Activated T-helper 1 cell treated with anti-CD3 and anti-CD28 coated beads, Interleukin-12 subunit alpha, Interleukin-12 subunit beta, Interleukin-2, Interleukin-4 antibody, amounts not matched to agents 30 ng/mL and 10 ng/mL and 1 ng/mL, durations not matched to agents 14 hours and 24 hours and 36 hours (primary cell): ENCODE measurements at regions not wholly inside any gene's neighbourhood (a gene's known extent, or its start where the extent isn't known, plus 50 kb on each side); places are given as distances from the start of the nearest gene placed in this dataset.
"Not testable (repeated sequence)": the region's sequence is repeated elsewhere in the genome, so short reads cannot be mapped to it uniquely, and the experiment has no call there.

ENCODE experiments used
- DNase-seq: peaks from one replicate; pipeline ENCODE4 v3.0.0; 2021; ENCODE audit warnings: low spot score
- H3K27ac Mint-ChIP-seq: one replicate; pipeline ENCODE4 v1.8.0; 2021; ENCODE audit warnings: mild to moderate bottlenecking, mixed read lengths
- H3K27me3 Mint-ChIP-seq: one replicate; pipeline ENCODE4 v1.8.0; 2022; ENCODE audit warnings: mild to moderate bottlenecking, moderate library complexity, mixed read lengths; ENCODE audit not compliant: insufficient read depth
- H3K36me3 Mint-ChIP-seq: one replicate; pipeline ENCODE4 v1.8.0; 2021; ENCODE audit warnings: low read depth, mixed read lengths
- H3K4me1 Mint-ChIP-seq: one replicate; pipeline ENCODE4 v1.8.0; 2021; ENCODE audit warnings: low read depth, mixed read lengths
- H3K4me3 Mint-ChIP-seq: one replicate; pipeline ENCODE4 v1.8.0; 2021; ENCODE audit warnings: mild to moderate bottlenecking, moderate library complexity, mixed read lengths
- H3K9me3 Mint-ChIP-seq: one replicate; pipeline ENCODE4 v1.8.0; 2021; ENCODE audit warnings: mixed read lengths
- intact Hi-C: fragments of 100-400 bp; cut with micrococcal nuclease; formaldehyde crosslinking; loops from one replicate; pipeline ENCODE4 v1.15.1; 2024

GRCh38 chr3:87486635-87487034 is 210.3 kb upstream of the POU1F1 start:
- DNase-seq, H3K27me3 Mint-ChIP-seq, H3K9me3 Mint-ChIP-seq, H3K27ac Mint-ChIP-seq, intact Hi-C loops, H3K36me3 Mint-ChIP-seq, H3K4me1 Mint-ChIP-seq, H3K4me3 Mint-ChIP-seq: not testable (repeated sequence)

DNA sequence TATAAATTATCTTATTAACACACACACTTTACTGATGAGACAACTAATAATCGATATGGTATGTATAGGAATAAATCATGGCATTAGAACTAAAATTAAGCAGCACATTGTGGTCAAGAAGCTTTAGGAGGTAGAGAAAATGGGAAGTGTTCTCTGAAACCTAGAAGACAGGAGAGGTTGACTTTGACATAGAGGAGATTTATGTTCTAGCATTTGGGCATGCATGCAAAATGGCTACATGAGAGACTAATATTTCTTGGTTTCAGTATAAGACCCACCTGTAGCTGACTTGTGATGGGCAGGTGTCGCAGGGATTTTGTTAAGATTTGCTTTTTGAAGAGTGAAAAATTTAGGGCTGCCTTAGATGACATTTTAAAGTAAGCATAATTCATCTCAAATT is 209.7 kb upstream of the POU1F1 start:
- no peaks in the 10 kb centered on the region for H3K9me3 Mint-ChIP-seq
- no peaks in the 10 kb centered on the region for H3K4me1 Mint-ChIP-seq
- DNase-seq, result no peak
- no peak overlapping the region for H3K27ac Mint-ChIP-seq
- H3K36me3 Mint-ChIP-seq, result no peaks in the 10 kb centered on the region
- intact Hi-C loops, result no loop called here
- no peaks in the 10 kb centered on the region for H3K27me3 Mint-ChIP-seq
- H3K4me3 Mint-ChIP-seq, result no peak overlapping the region

GRCh38 chr3:87478716-87479115 is 202.3 kb upstream of the POU1F1 start:
- no peak for DNase-seq
- Mint-ChIP-seq H3K27ac (no peak overlapping the region), H3K9me3 (no peaks in the 10 kb centered on the region), H3K4me1 (no peaks in the 10 kb centered on the region), H3K4me3 (no peak overlapping the region), H3K27me3 (no peaks in the 10 kb centered on the region), H3K36me3 (no peaks in the 10 kb centered on the region)
- intact Hi-C loops, result no loop called here

- DNase-seq, result no peak
- H3K27me3 Mint-ChIP-seq, result no peaks in the 10 kb centered on the region
- no peaks in the 10 kb centered on the region for H3K36me3 Mint-ChIP-seq
- peaks cover 3% of the 10 kb centered on the region for H3K9me3 Mint-ChIP-seq
- H3K4me1 Mint-ChIP-seq, result no peaks in the 10 kb centered on the region
- intact Hi-C loops, result loop anchor here (2.0 kb wide), 1 partner anchor 15 kb away; no protein-coding TSS in a partner anchor
- no peak overlapping the region for H3K4me3 Mint-ChIP-seq
- H3K27ac Mint-ChIP-seq, result no peak overlapping the region
Observed at GRCh38 chr3:87473944-87474343, 197.6 kb upstream of the POU1F1 start.

DNA sequence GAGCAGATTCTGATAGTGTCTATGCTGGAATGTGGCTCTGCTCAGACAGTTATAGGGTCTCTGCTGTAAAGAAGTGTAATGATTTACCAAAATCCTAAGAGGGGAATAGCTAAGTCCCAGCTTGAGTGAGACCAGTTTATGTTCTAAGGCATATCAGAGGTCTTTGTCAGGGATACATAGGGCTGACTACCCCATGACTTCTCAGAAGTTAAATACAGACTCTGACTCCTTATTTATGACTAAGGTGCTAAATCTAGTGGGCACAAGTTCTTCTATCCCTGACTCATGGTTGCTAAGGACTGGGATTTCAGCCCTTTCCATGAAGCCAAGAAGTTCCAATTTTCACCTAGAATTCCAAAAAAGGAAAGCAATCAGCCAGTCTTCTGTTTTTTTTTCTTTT is 192.6 kb upstream of the POU1F1 start:
- Mint-ChIP-seq H3K36me3 (no peaks in the 10 kb centered on the region), H3K4me3 (no peak overlapping the region), H3K27me3 (no peaks in the 10 kb centered on the region), H3K4me1 (no peaks in the 10 kb centered on the region), H3K27ac (no peak overlapping the region), H3K9me3 (peaks cover 3% of the 10 kb centered on the region)
- intact Hi-C loops, result no loop called here
- DNase-seq, result no peak

- H3K27ac Mint-ChIP-seq, result no peak overlapping the region
- H3K4me1 Mint-ChIP-seq, result no peaks in the 10 kb centered on the region
- H3K9me3 Mint-ChIP-seq, result peaks cover 3% of the 10 kb centered on the region
- H3K36me3 Mint-ChIP-seq, result no peaks in the 10 kb centered on the region
- DNase-seq, result no peak
- no peak overlapping the region for H3K4me3 Mint-ChIP-seq
- H3K27me3 Mint-ChIP-seq, result no peaks in the 10 kb centered on the region
- intact Hi-C loops, result no loop called here
Observed at GRCh38 chr3:87468235-87468634, 191.9 kb upstream of the POU1F1 start.

DNA sequence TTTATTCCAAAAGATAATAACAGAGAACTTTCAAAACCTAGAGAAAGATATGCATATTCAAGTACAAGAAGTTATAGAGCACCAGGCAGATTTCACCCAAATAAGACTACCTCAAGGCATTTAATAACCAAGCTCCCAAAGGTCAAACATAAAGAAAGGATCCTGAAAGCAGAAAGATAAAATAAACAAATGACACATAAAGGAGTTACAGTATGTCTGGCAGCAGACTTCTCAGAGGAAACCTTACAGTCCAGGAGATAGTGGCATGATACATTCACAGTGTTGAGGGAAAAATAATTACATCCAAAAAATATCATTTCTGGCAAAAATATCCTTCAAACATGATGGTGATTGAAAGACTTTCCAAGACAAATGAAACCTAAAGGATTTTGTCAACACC is 185.8 kb upstream of the POU1F1 start:
- Mint-ChIP-seq H3K9me3 (no peaks in the 10 kb centered on the region), H3K4me1 (no peaks in the 10 kb centered on the region), H3K4me3 (no peak overlapping the region), H3K27me3 (no peaks in the 10 kb centered on the region), H3K36me3 (no peaks in the 10 kb centered on the region), H3K27ac (no peak overlapping the region)
- intact Hi-C loops, result no loop called here
- DNase-seq, result no peak

- Mint-ChIP-seq H3K27ac (no peak overlapping the region), H3K9me3 (no peaks in the 10 kb centered on the region), H3K36me3 (no peaks in the 10 kb centered on the region), H3K27me3 (no peaks in the 10 kb centered on the region), H3K4me3 (no peak overlapping the region), H3K4me1 (no peaks in the 10 kb centered on the region)
- intact Hi-C loops, result no loop called here
- DNase-seq, result no peak
Observed at GRCh38 chr3:87461443-87461842, 185.1 kb upstream of the POU1F1 start.

DNA sequence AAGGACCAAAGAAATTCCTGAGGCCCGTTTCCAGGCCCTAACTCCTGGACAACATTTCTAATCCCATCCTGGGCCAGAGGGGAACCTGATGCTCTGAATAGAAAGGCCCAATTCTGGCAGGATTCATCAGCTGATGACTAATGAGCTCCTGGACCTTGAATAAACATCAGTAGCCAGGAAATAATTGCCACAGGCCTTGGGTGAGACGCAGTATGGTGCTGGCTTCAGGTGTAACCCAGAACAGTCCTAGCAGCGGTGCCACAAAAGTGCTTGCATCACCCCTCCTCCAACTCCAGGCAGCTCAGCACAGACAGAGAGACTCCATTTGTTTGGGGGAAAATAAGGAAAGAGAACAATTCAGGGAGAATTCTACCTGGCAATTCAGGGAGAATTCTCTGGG is 184.7 kb upstream of the POU1F1 start:
- Mint-ChIP-seq H3K27me3 (no peaks in the 10 kb centered on the region), H3K9me3 (no peaks in the 10 kb centered on the region), H3K4me3 (no peak overlapping the region), H3K27ac (no peak overlapping the region), H3K36me3 (no peaks in the 10 kb centered on the region), H3K4me1 (no peaks in the 10 kb centered on the region)
- no peak for DNase-seq
- intact Hi-C loops, result no loop called here

- DNase-seq, result no peak
- Mint-ChIP-seq H3K4me1 (no peaks in the 10 kb centered on the region), H3K4me3 (no peak overlapping the region), H3K9me3 (no peaks in the 10 kb centered on the region), H3K27me3 (no peaks in the 10 kb centered on the region), H3K36me3 (no peaks in the 10 kb centered on the region), H3K27ac (no peak overlapping the region)
- intact Hi-C loops, result no loop called here
Observed at GRCh38 chr3:87448558-87448957, 172.2 kb upstream of the POU1F1 start.

GRCh38 chr3:87446849-87447387 is 170.5 kb upstream of the POU1F1 start:
- Mint-ChIP-seq H3K36me3 (no peaks in the 10 kb centered on the region), H3K27ac (no peak overlapping the region), H3K27me3 (no peaks in the 10 kb centered on the region), H3K4me1 (no peaks in the 10 kb centered on the region), H3K9me3 (no peaks in the 10 kb centered on the region), H3K4me3 (no peak overlapping the region)
- DNase-seq, result no peak
- intact Hi-C loops, result no loop called here

DNA sequence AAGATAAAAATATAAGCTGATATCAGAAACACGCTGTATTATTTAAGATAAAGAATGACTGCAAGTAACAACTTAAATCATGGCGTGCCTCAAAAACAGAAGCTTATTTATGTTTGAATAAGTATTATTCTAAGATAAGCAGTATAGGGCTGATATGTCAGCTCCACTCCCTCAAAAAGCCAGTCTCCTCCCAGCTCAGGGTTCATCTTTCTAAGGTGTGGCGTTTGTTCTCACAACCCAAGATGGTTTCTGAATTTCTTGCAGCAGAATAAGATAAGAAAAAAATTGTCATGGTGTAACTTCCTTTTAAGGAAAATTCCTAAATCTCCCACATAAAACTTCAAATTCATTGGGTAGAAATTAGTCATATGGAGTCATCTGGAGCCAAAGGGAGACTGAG is 166.1 kb upstream of the POU1F1 start:
- Mint-ChIP-seq H3K27me3 (no peaks in the 10 kb centered on the region), H3K4me1 (no peaks in the 10 kb centered on the region), H3K4me3 (no peak overlapping the region), H3K27ac (no peak overlapping the region), H3K36me3 (no peaks in the 10 kb centered on the region), H3K9me3 (no peaks in the 10 kb centered on the region)
- intact Hi-C loops, result no loop called here
- no peak for DNase-seq

- H3K4me1 Mint-ChIP-seq, result no peaks in the 10 kb centered on the region
- intact Hi-C loops, result no loop called here
- no peak for DNase-seq
- H3K4me3 Mint-ChIP-seq, result no peak overlapping the region
- no peaks in the 10 kb centered on the region for H3K36me3 Mint-ChIP-seq
- H3K9me3 Mint-ChIP-seq, result no peaks in the 10 kb centered on the region
- H3K27me3 Mint-ChIP-seq, result no peaks in the 10 kb centered on the region
- H3K27ac Mint-ChIP-seq, result no peak overlapping the region
Observed at GRCh38 chr3:87437765-87438164, 161.4 kb upstream of the POU1F1 start.

DNA sequence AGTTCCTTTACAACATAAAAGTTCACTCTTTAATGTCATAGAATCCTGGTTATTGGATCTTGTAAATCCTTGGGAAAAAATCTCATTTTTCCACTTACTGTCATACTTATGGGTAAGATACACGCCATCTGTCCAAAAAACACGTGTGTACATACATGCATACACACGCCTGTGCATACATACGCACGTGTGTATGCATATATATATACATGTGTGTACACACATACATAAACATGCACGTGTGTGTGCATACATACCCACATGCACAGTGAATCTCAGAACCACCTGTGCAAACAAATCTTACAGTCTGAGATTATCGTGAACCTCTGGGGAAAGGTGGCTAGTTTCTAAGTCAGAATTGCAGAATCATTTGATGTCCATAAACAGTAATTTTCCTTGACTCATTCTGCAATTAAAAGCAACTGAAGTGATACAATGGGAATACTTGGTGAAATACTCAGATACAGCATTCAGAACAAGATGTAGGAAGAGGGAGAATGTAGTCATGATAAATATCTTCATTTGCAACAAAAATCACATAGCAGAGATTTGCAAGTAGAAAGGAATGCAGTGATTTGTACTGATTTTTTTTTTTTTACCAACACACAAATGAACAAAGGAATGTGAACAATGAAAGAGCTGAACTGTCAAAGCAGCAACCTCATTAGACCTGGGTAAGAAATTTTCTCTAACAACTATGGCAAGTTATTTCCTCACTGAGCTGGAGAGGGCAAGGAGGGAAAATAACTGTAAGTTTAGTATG is 160.6 kb upstream of the POU1F1 start:
- intact Hi-C loops, result no loop called here
- Mint-ChIP-seq H3K27me3 (no peaks in the 10 kb centered on the region), H3K36me3 (no peaks in the 10 kb centered on the region), H3K4me1 (no peaks in the 10 kb centered on the region), H3K9me3 (no peaks in the 10 kb centered on the region), H3K27ac (no peak overlapping the region), H3K4me3 (no peak overlapping the region)
- no peak for DNase-seq
